Kidney (tissue), 13 donors: ENCODE measurements at regions not wholly inside any gene's neighbourhood (a gene's known extent, or its start where the extent isn't known, plus 50 kb on each side); places are given as distances from the start of the nearest gene placed in this dataset.

Experiments used
- DNase-seq, 5 donors: peaks; one replicate each; pipeline ENCODE4 v3.0.0-alpha.2; 2013 to 2020
- FAIRE-seq: peaks from 2 replicates; lab custom pipeline; 2012; peaks lifted over from hg19 to GRCh38; lab: Jason Lieb, UNC
- H3K27ac ChIP-seq, 2 donors: one replicate each; pipeline ENCODE4 v1.7.0; 2013; ENCODE audit warnings: low read depth in 2 of 2, low read length in 2 of 2, inconsistent platforms in 1 of 2
- H3K27me3 ChIP-seq: one replicate; pipeline ENCODE4 v1.7.1; 2013; ENCODE audit warnings: low read length, inconsistent platforms; ENCODE audit not compliant: control insufficient read depth, insufficient read depth
- H3K36me3 ChIP-seq, 3 donors: one replicate each; pipeline versions ENCODE4 v1.7.0 to v1.7.1; 2013; ENCODE audit warnings: low read length in 3 of 3, control low read depth in 1 of 3, inconsistent platforms in 1 of 3; ENCODE audit not compliant: insufficient read depth in 3 of 3, control insufficient read depth in 2 of 3
- H3K4me1 ChIP-seq, 3 donors: one replicate each; pipeline versions ENCODE4 v1.7.0 to v1.7.1; 2013; ENCODE audit warnings: low read length in 3 of 3, inconsistent platforms in 1 of 3, low read depth in 1 of 3; ENCODE audit not compliant: control insufficient read depth in 2 of 3, insufficient read depth in 2 of 3
- H3K4me3 ChIP-seq, 3 donors: one replicate each; pipeline versions ENCODE4 v1.7.0 to v1.8.1; 2013; ENCODE audit warnings: low read length in 3 of 3, control low read depth in 1 of 3, inconsistent platforms in 1 of 3
- H3K9ac ChIP-seq, 3 donors: one replicate each; pipeline versions ENCODE4 v1.7.0 to v1.7.1; 2013; ENCODE audit warnings: low read length in 3 of 3, control low read depth in 1 of 3, inconsistent platforms in 1 of 3
- H3K9me3 ChIP-seq, 3 donors: one replicate each; pipeline versions ENCODE4 v1.7.0 to v1.7.1; 2013; ENCODE audit warnings: low read length in 3 of 3, control low read depth in 1 of 3, inconsistent platforms in 1 of 3; ENCODE audit not compliant: control insufficient read depth in 2 of 3, insufficient read depth in 1 of 3
- CTCF ChIP-seq: IDR thresholded peaks from 3 replicates; pipeline ENCODE4 v1.5.1; 2012; ENCODE audit warnings: mild to moderate bottlenecking, moderate library complexity, borderline replicate concordance; ENCODE audit not compliant: insufficient read depth; ENCODE audit errors: extremely low read depth
- intact Hi-C: fragments of 100-400 bp; cut with DNase I; formaldehyde crosslinking; loops from one replicate; pipeline ENCODE4 v1.11.1; 2022
- donor health status: control.
- donor health status: control.
- donor health status: control.
- donor health status: control.
- donor health status: control.
- donor health status: DM: yes; HTN: yes; CAD: no.
- donor health status: Normal renal cell carcinoma (clear cell type).

GRCh38 chr10:33939892-33940291 is 605.4 kb upstream of the NRP1 start:
- DNase-seq (no peak), FAIRE-seq (no peak)
- Histone ChIP-seq H3K4me1 (peaks cover 0 to 7% (median 0%) of the 10 kb centered on the region in 3 donors), H3K9ac (no peak overlapping the region), H3K27ac (no peak overlapping the region), H3K27me3 (no peaks in the 10 kb centered on the region), H3K9me3 (no peaks in the 10 kb centered on the region), H3K4me3 (no peak overlapping the region), H3K36me3 (no peaks in the 10 kb centered on the region)
- intact Hi-C loops, result no loop called here
- TF ChIP-seq CTCF, result no peak

GRCh38 chr10:33939410-33939809 is 604.9 kb upstream of the NRP1 start:
- Histone ChIP-seq H3K4me3 (no peak overlapping the region), H3K27me3 (no peaks in the 10 kb centered on the region), H3K9me3 (no peaks in the 10 kb centered on the region), H3K4me1 (peaks cover 0 to 7% (median 0%) of the 10 kb centered on the region in 3 donors), H3K9ac (no peak overlapping the region), H3K36me3 (no peaks in the 10 kb centered on the region), H3K27ac (no peak overlapping the region)
- intact Hi-C loops, result no loop called here
- TF ChIP-seq CTCF, result no peak
- DNase-seq (no peak), FAIRE-seq (no peak)

GRCh38 chr10:33938001-33938400 is 603.5 kb upstream of the NRP1 start:
- Histone ChIP-seq H3K9me3 (no peaks in the 10 kb centered on the region), H3K9ac (no peak overlapping the region), H3K4me3 (no peak overlapping the region), H3K36me3 (no peaks in the 10 kb centered on the region), H3K27ac (no peak overlapping the region), H3K27me3 (no peaks in the 10 kb centered on the region), H3K4me1 (peaks cover 0 to 7% (median 0%) of the 10 kb centered on the region in 3 donors)
- no peak for TF ChIP-seq CTCF
- intact Hi-C loops, result no loop called here
- no peak for FAIRE-seq
- peak in 1 of 5 donors; percentile 26 for DNase-seq
